Astrocyte (in vitro differentiated cells and primary cell): ENCODE measurements at regions not wholly inside any gene's neighbourhood (a gene's known extent, or its start where the extent isn't known, plus 50 kb on each side); places are given as distances from the start of the nearest gene placed in this dataset.
"Not testable (repeated sequence)": the region's sequence is repeated elsewhere in the genome, so short reads cannot be mapped to it uniquely, and the experiment has no call there.

Source experiments
- CTCF ChIP-seq: IDR thresholded peaks from 2 replicates; pipeline ENCODE4 v1.5.1; 2011; ENCODE audit warnings: low read depth, mild to moderate bottlenecking, inconsistent platforms, low read length, moderate library complexity; ENCODE audit not compliant: insufficient read depth
- EZH2 ChIP-seq: IDR thresholded peaks from 2 replicates; pipeline ENCODE4 v1.6.1; 2012; ENCODE audit warnings: mild to moderate bottlenecking, low read length, inconsistent platforms; ENCODE audit not compliant: insufficient read depth

DNA sequence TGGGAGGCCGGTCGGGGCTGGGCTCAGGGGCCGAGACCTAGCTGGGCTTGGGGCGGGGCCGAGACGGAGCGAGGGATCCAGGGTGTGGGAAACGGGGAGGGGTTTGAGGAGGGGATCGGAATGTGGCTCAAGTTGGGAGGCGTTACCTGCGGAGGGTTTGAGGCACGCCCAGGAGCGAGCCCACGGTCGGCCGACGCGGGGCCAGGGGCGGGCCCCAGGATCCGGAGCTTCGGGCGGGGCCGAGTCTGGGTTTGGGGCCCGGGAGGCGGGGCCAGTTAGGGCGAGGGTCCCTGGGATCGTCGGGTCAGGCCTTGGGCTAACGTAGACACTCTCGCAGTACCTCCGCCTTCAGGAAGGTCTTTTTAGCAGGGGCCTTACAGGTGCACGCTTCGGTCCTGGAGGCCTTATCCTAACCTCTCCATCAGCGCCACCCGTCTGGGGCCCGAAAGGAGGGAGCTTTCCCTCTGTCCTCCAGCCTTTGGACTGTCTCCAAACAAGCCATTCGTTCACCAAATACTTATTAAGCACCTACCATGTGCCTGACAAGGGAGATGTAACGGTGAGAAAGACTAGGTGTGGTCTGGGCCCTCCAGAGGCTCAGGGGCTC is 228.2 kb upstream of the FRG2C start:
- TF ChIP-seq CTCF, EZH2: not testable (repeated sequence)
